ENCODE measurements at regions not wholly inside any gene's neighbourhood (a gene's known extent, or its start where the extent isn't known, plus 50 kb on each side); places are given as distances from the start of the nearest gene placed in this dataset.

- Histone ChIP-seq H3K36me3 (no peaks in the 10 kb centered on the region), H3K4me1 (no peaks in the 10 kb centered on the region), H3K4me3 (ENCODE audit: low read depth, low read length) (no peak overlapping the region), H3K27me3 (no peaks in the 10 kb centered on the region), H3K9me3 (no peaks in the 10 kb centered on the region)
- TF ChIP-seq, protein P1, sequence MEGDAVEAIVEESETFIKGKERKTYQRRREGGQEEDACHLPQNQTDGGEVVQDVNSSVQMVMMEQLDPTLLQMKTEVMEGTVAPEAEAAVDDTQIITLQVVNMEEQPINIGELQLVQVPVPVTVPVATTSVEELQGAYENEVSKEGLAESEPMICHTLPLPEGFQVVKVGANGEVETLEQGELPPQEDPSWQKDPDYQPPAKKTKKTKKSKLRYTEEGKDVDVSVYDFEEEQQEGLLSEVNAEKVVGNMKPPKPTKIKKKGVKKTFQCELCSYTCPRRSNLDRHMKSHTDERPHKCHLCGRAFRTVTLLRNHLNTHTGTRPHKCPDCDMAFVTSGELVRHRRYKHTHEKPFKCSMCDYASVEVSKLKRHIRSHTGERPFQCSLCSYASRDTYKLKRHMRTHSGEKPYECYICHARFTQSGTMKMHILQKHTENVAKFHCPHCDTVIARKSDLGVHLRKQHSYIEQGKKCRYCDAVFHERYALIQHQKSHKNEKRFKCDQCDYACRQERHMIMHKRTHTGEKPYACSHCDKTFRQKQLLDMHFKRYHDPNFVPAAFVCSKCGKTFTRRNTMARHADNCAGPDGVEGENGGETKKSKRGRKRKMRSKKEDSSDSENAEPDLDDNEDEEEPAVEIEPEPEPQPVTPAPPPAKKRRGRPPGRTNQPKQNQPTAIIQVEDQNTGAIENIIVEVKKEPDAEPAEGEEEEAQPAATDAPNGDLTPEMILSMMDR (IDR thresholded peaks at IDR 0.05; ENCODE audit: low read depth, low read length), result no peak
- no peak for DNase-seq
These were observed 635.7 kb upstream of the NRXN1 start for GRCh38 chr2:51667679-51668078.

- DNase-seq, result no peak
- no peak overlapping the region for H3K4me3 ChIP-seq (ENCODE audit: low read depth, low read length)
- TF ChIP-seq, protein P1 (IDR thresholded peaks at IDR 0.05; ENCODE audit: low read depth, low read length), result no peak
These were observed 630.3 kb upstream of the NRXN1 start for GRCh38 chr2:51662187-51662586.

GRCh38 chr2:51657849-51658248 is 625.9 kb upstream of the NRXN1 start:
- DNase-seq, result no peak
- no peaks in the 10 kb centered on the region for H3K27me3 ChIP-seq
- H3K4me3 ChIP-seq (ENCODE audit: low read depth, low read length), result no peak overlapping the region
- H3K9me3 ChIP-seq, result no peaks in the 10 kb centered on the region
- no peaks in the 10 kb centered on the region for H3K4me1 ChIP-seq
- TF ChIP-seq, protein P1 (IDR thresholded peaks at IDR 0.05; ENCODE audit: low read depth, low read length), result no peak
- no peaks in the 10 kb centered on the region for H3K36me3 ChIP-seq

More at GRCh38 chr2:51662187-51662586, 630.3 kb upstream of the NRXN1 start:
- no peaks in the 10 kb centered on the region for H3K9me3 ChIP-seq
- H3K4me1 ChIP-seq, result no peaks in the 10 kb centered on the region
- no peaks in the 10 kb centered on the region for H3K36me3 ChIP-seq
- H3K27me3 ChIP-seq, result no peaks in the 10 kb centered on the region

DNA sequence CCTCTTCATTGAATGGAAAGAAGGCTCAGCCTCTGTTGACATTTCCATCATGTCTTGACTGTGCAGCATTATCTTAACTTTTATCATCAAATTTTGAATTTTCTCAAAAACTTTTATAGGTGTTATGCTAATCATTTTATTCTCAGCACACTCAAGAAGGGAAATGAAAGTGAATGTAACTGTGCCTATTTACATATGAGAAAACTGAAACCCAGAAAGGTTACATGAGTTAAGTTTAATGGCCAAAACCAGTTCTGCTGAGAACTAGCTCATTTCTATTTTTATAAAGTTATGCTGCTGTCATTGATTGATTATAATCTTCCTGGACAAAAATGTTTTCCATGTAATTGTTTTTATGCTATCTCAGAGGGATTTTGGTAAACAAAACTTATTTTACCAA is 618.8 kb upstream of the NRXN1 start:
- Histone ChIP-seq H3K27me3 (no peaks in the 10 kb centered on the region), H3K36me3 (no peaks in the 10 kb centered on the region), H3K4me1 (no peaks in the 10 kb centered on the region), H3K4me3 (ENCODE audit: low read depth, low read length) (no peak overlapping the region), H3K9me3 (no peaks in the 10 kb centered on the region)
- no peak for DNase-seq
- TF ChIP-seq, protein P1 (IDR thresholded peaks at IDR 0.05; ENCODE audit: low read depth, low read length), result no peak

DNA sequence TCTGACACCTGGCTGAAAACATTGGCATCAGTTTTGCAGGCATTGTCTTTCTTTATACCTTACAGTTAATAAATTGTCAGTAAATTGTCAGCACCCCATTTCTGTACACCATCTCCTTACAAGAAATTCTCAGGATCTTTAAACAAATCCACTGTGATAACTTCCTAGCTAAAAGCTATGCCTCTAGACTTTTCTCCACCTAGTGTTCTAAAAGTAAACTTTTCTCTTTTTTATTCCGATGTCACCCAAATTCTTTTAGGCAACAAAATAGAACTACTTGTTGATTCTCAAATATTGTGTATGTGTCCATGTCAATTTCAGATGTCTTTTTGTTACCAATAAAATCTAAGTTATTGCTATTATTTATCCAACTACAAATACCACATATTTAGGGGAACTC is 617.4 kb upstream of the NRXN1 start:
- Histone ChIP-seq H3K9me3 (no peaks in the 10 kb centered on the region), H3K36me3 (no peaks in the 10 kb centered on the region), H3K4me1 (no peaks in the 10 kb centered on the region), H3K27me3 (no peaks in the 10 kb centered on the region), H3K4me3 (ENCODE audit: low read depth, low read length) (no peak overlapping the region)
- TF ChIP-seq, protein P1 (IDR thresholded peaks at IDR 0.05; ENCODE audit: low read depth, low read length), result no peak
- no peak for DNase-seq

GRCh38 chr2:51638811-51639210 is 606.9 kb upstream of the NRXN1 start:
- TF ChIP-seq, protein P1 (IDR thresholded peaks at IDR 0.05; ENCODE audit: low read depth, low read length), result no peak
- Histone ChIP-seq H3K9me3 (no peaks in the 10 kb centered on the region), H3K27me3 (no peaks in the 10 kb centered on the region), H3K4me3 (ENCODE audit: low read depth, low read length) (no peak overlapping the region), H3K36me3 (no peaks in the 10 kb centered on the region), H3K4me1 (no peaks in the 10 kb centered on the region)
- DNase-seq, result no peak

Data from BE2C (cell line).